WERI-Rb-1 (cell line): ENCODE measurements at regions not wholly inside any gene's neighbourhood (a gene's known extent, or its start where the extent isn't known, plus 50 kb on each side); places are given as distances from the start of the nearest gene placed in this dataset.

ENCODE experiments used
- DNase-seq: peaks from one replicate; pipeline ENCODE4 v3.0.0-alpha.2; 2020
- H3K27ac ChIP-seq: fragments of 250-450 bp; sonication (Bioruptor Pico); 2 replicates; pipeline ENCODE4 v1.5.1; 2020; ENCODE audit warnings: mild to moderate bottlenecking, moderate library complexity
- H3K27me3 ChIP-seq: fragments of 250-450 bp; sonication (Bioruptor Pico); 2 replicates; pipeline ENCODE4 v1.5.1; 2021; ENCODE audit warnings: mild to moderate bottlenecking, low read depth, moderate library complexity; ENCODE audit not compliant: insufficient read depth, severe bottlenecking
- H3K36me3 ChIP-seq: fragments of 250-450 bp; sonication (Bioruptor Pico); 2 replicates; pipeline ENCODE4 v1.5.1; 2020; ENCODE audit warnings: mild to moderate bottlenecking, moderate library complexity
- H3K4me3 ChIP-seq: 2 replicates; pipeline ENCODE4 v1.5.1; 2011; ENCODE audit warnings: low read depth, mild to moderate bottlenecking, control low read depth, low read length
- H3K9me3 ChIP-seq: fragments of 250-450 bp; sonication (Bioruptor Pico); 2 replicates; pipeline ENCODE4 v1.5.1; 2021; ENCODE audit warnings: mild to moderate bottlenecking, moderate library complexity; ENCODE audit not compliant: severe bottlenecking
- CTCF ChIP-seq: IDR thresholded peaks from 2 replicates; pipeline ENCODE4 v1.5.1; 2011; ENCODE audit warnings: low read depth, mild to moderate bottlenecking, control low read depth, inconsistent platforms, low read length

- Histone ChIP-seq H3K9me3 (no peaks in the 10 kb centered on the region), H3K27ac (peak overlapping the region; percentile 72), H3K27me3 (no peaks in the 10 kb centered on the region), H3K36me3 (no peaks in the 10 kb centered on the region), H3K4me3 (no peak overlapping the region)
- DNase-seq = peak; percentile 30
- no peak for TF ChIP-seq CTCF
Measured at GRCh38 chr5:74055486-74056106, 429.6 kb downstream of the ARHGEF28 start.

- no peaks in the 10 kb centered on the region for H3K36me3 ChIP-seq
- DNase-seq = no peak
- no peaks in the 10 kb centered on the region for H3K27me3 ChIP-seq
- H3K27ac ChIP-seq = peak overlapping the region; percentile 72
- no peak for TF ChIP-seq CTCF
- no peak overlapping the region for H3K4me3 ChIP-seq
- no peaks in the 10 kb centered on the region for H3K9me3 ChIP-seq
Measured at GRCh38 chr5:74054641-74055421, 428.8 kb downstream of the ARHGEF28 start.

- no peaks in the 10 kb centered on the region for H3K27me3 ChIP-seq
- no peaks in the 10 kb centered on the region for H3K36me3 ChIP-seq
- no peak overlapping the region for H3K4me3 ChIP-seq
- no peaks in the 10 kb centered on the region for H3K9me3 ChIP-seq
- DNase-seq = peak; percentile 19
- no peak for TF ChIP-seq CTCF
- H3K27ac ChIP-seq = peak overlapping the region; percentile 72
Measured at GRCh38 chr5:74054139-74054538, 428.1 kb downstream of the ARHGEF28 start.

GRCh38 chr5:74052441-74053221 lies 426.6 kb downstream of the ARHGEF28 start:
- Histone ChIP-seq H3K27ac (no peak overlapping the region), H3K9me3 (peaks cover 6% of the 10 kb centered on the region), H3K27me3 (no peaks in the 10 kb centered on the region), H3K36me3 (no peaks in the 10 kb centered on the region), H3K4me3 (no peak overlapping the region)
- no peak for DNase-seq
- no peak for TF ChIP-seq CTCF

- H3K27me3 ChIP-seq = no peaks in the 10 kb centered on the region
- peaks cover 7% of the 10 kb centered on the region for H3K9me3 ChIP-seq
- DNase-seq = peak; percentile 61
- no peaks in the 10 kb centered on the region for H3K36me3 ChIP-seq
- peak overlapping the region; percentile 9; the same call in 1 of the 2 replicates for H3K27ac ChIP-seq
- no peak for TF ChIP-seq CTCF
- no peak overlapping the region for H3K4me3 ChIP-seq
Measured at GRCh38 chr5:74051076-74051475, 425.1 kb downstream of the ARHGEF28 start.
